ENCODE measurements at regions not wholly inside any gene's neighbourhood (a gene's known extent, or its start where the extent isn't known, plus 50 kb on each side); places are given as distances from the start of the nearest gene placed in this dataset.

- H3K27ac Mint-ChIP-seq, result no peak overlapping the region
- no peaks in the 10 kb centered on the region for H3K9me3 Mint-ChIP-seq
- H3K36me3 Mint-ChIP-seq, result no peaks in the 10 kb centered on the region
- no peak for ATAC-seq
- H3K27me3 Mint-ChIP-seq, result peaks cover 20% of the 10 kb centered on the region
- no peak overlapping the region for H3K4me3 Mint-ChIP-seq
- peaks cover 14% of the 10 kb centered on the region for H3K4me1 Mint-ChIP-seq
Measured at GRCh38 chr15:69802432-69802831, 295.3 kb downstream of the TLE3 start.

DNA sequence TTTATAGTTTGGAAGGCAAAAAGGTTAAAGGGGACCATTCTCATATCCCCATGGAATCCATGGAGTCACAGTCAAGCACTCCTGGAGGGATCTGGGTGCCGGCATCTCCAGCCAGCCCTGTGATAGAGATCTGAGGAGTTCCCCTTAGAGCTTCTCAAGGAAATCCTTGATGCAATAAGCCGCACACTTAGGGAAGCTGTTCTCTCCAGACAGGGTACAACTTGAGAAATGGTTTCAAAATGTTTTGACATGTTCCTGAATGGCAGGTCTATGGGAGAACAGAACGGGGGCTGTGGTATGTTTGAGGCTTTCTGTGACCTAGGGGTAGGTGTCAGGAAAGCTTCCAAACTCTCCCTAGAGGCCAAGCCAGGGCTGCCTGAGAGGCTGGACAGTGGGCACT is 292.9 kb downstream of the TLE3 start:
- peaks cover 20% of the 10 kb centered on the region for H3K27me3 Mint-ChIP-seq
- H3K36me3 Mint-ChIP-seq, result no peaks in the 10 kb centered on the region
- H3K4me3 Mint-ChIP-seq, result no peak overlapping the region
- peaks cover 14% of the 10 kb centered on the region for H3K4me1 Mint-ChIP-seq
- no peak for ATAC-seq
- no peaks in the 10 kb centered on the region for H3K9me3 Mint-ChIP-seq
- H3K27ac Mint-ChIP-seq, result no peak overlapping the region

GRCh38 chr15:69805248-69805953 is 292.3 kb downstream of the TLE3 start:
- Mint-ChIP-seq H3K36me3 (no peaks in the 10 kb centered on the region), H3K27me3 (peaks cover 20% of the 10 kb centered on the region), H3K4me3 (no peak overlapping the region), H3K9me3 (no peaks in the 10 kb centered on the region), H3K27ac (no peak overlapping the region), H3K4me1 (peaks cover 14% of the 10 kb centered on the region)
- no peak for ATAC-seq

DNA sequence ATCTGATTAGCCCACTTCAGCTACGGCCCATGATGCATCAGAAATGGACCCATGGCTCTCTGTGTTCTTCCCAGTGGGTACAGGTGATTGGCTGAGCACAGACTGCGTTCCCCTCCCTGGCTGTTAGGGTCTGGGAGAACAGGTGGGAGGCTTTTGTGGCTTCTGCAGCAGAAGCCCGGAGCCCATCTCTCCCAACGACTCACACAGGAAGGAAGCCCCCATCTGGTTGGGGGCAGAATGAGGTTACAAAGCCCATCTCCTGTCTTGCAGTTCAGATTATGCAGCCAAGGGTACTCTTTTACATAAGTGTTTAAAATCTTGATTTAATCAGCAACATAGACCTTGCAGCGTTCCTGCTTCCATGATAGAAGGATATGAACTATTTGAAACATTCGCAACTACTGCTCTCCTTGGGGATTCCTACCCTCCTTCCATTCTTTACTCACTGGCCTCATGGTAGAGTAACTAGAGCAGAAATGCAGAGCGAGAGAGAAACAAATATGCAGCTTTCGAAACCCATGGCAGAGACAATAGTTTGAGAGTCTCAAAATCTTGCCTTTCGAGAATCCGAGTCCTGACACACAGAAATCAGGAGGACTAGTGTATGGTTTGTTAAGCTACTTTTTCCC is 291.3 kb downstream of the TLE3 start:
- Mint-ChIP-seq H3K36me3 (no peaks in the 10 kb centered on the region), H3K4me1 (peaks cover 14% of the 10 kb centered on the region), H3K4me3 (no peak overlapping the region), H3K27ac (no peak overlapping the region), H3K9me3 (no peaks in the 10 kb centered on the region), H3K27me3 (peaks cover 20% of the 10 kb centered on the region)
- ATAC-seq, result no peak

- H3K27me3 Mint-ChIP-seq, result peaks cover 20% of the 10 kb centered on the region
- H3K4me1 Mint-ChIP-seq, result peaks cover 14% of the 10 kb centered on the region
- no peaks in the 10 kb centered on the region for H3K36me3 Mint-ChIP-seq
- no peak overlapping the region for H3K27ac Mint-ChIP-seq
- H3K9me3 Mint-ChIP-seq, result no peaks in the 10 kb centered on the region
- H3K4me3 Mint-ChIP-seq, result no peak overlapping the region
- no peak for ATAC-seq
Measured at GRCh38 chr15:69807721-69808120, 290.0 kb downstream of the TLE3 start.

DNA sequence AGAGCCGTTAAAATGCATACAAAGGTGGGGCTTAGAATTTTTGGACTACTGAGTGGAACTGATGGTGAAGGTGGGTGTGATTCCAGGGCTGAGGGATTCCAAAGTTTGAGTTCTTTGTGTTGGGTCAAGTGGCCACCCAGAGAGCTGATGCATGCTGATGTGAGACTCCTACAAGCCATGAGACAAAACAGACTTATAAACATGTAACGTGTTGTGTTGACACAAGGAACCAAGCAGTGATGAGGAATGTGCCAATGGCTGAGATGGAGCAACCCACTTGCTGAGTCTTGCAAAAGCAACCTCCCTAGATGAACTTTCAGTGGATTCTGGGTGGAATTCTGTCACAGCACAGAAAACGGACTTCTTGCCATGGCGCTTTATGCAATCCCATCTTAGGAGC is 289.0 kb downstream of the TLE3 start:
- Mint-ChIP-seq H3K36me3 (no peaks in the 10 kb centered on the region), H3K27ac (no peak overlapping the region), H3K4me3 (no peak overlapping the region), H3K4me1 (peaks cover 14% of the 10 kb centered on the region), H3K27me3 (peaks cover 27% of the 10 kb centered on the region), H3K9me3 (no peaks in the 10 kb centered on the region)
- no peak for ATAC-seq

DNA sequence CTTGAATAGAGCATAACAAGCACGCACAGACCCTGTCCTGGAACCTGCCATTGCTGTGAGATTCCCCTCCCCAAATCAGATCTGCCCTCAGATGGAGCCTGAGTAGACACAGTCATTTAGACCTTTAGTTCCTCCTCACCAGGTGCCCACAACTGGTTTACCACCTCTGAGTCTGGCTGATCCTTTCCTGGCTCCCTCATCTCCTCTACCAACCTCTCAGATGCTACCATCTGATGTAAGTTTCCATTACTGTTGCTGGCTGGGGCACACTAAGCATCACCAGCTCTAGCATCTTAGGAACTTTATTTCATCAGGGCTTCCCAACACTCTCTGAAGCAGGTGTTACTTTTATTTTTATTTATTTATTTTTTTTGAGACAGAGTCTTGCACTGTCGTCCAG is 288.3 kb downstream of the TLE3 start:
- no peak for ATAC-seq
- Mint-ChIP-seq H3K9me3 (no peaks in the 10 kb centered on the region), H3K4me1 (peaks cover 14% of the 10 kb centered on the region), H3K27ac (no peak overlapping the region), H3K27me3 (peaks cover 29% of the 10 kb centered on the region), H3K4me3 (no peak overlapping the region), H3K36me3 (no peaks in the 10 kb centered on the region)

DNA sequence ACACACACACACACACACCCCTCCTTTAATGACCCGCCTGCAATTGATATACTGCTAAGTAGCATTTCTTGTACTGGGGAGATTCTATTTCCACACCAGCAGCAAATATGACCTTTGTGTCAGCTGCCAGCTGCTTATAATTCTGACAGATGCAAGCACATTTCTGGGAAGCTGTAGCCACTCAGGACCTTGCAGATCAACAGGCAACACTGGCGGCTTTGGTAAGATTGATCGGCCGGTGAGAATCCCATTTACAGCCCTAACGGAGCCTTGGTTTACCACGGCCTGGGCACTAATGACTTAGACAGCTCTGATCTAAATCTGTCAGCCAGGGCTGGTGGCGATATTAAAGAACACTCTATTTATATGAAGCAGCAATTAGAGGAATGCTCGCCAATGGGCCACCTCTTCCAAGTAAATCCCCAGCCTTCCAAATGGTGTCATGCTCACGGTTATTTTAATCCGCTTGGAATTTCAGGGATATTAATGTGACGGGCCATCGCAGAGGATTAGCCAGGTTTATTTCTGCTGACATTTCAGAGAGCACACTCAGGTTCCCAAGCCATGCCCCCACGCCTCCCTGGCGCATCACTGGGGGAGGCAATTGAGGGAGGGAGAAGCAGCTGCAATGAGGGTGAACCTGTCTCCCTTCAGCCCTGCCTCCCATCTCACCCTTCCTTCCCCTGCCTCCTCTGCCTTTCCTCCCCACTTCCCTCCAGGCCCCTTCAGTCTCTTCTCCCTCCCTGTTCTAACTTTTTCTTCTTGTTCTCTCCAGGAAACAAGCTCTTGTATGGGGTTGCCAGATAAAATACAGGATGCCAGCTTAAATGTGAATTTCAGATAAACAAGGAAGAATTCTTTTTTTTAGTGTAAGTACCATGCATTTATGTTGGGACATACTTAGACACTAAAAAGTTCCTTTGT is 287.0 kb downstream of the TLE3 start:
- Mint-ChIP-seq H3K27ac (no peak overlapping the region), H3K9me3 (no peaks in the 10 kb centered on the region), H3K4me1 (peaks cover 14% of the 10 kb centered on the region), H3K27me3 (peaks cover 34% of the 10 kb centered on the region), H3K4me3 (no peak overlapping the region), H3K36me3 (no peaks in the 10 kb centered on the region)
- ATAC-seq, result no peak

DNA sequence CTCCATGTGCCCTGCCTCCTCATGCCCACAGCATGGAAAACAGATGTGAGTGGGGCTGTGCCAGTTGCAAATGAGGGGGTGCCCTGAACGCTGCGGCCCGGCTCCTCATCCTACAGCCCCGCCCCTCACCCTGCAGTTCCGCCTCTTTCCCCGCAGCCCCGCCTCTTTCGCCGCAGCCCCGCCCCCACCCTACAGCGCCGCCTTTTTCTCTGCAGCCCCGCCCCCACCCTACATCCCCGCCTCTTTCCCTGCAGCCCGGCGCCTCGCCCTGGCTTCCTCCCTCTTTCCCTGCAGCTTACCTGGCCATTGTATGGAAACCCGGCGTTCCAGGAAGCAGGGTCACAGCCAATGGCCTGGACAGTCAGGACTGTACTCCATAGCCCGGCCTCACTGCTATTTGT is 284.9 kb downstream of the TLE3 start:
- H3K4me1 Mint-ChIP-seq, result peaks cover 5% of the 10 kb centered on the region
- H3K36me3 Mint-ChIP-seq, result no peaks in the 10 kb centered on the region
- H3K4me3 Mint-ChIP-seq, result no peak overlapping the region
- H3K27me3 Mint-ChIP-seq, result peaks cover 17% of the 10 kb centered on the region
- H3K9me3 Mint-ChIP-seq, result no peaks in the 10 kb centered on the region
- H3K27ac Mint-ChIP-seq, result no peak overlapping the region
- no peak for ATAC-seq

DNA sequence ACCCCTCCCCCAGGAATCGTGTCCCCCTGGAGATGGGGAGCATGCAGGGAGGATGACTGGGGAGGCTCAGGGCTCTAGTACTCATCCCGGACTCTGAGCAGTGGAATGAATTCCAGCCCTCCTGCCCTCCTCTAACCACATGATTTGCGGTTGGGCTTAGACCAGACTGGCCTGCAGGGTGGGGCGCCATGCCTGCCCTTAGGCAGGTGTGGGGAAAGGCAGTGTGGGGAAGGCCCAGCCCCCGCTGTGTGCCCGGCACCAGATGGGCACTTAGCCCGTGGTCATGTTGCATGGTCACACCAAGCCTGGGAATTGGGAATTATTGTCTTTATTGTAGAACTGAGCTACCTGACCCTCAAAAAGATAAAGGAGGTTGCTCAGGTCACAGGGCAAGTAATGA is 283.8 kb downstream of the TLE3 start:
- Mint-ChIP-seq H3K4me3 (no peak overlapping the region), H3K9me3 (no peaks in the 10 kb centered on the region), H3K36me3 (no peaks in the 10 kb centered on the region), H3K4me1 (peaks cover 5% of the 10 kb centered on the region), H3K27ac (no peak overlapping the region), H3K27me3 (peaks cover 17% of the 10 kb centered on the region)
- no peak for ATAC-seq

DNA sequence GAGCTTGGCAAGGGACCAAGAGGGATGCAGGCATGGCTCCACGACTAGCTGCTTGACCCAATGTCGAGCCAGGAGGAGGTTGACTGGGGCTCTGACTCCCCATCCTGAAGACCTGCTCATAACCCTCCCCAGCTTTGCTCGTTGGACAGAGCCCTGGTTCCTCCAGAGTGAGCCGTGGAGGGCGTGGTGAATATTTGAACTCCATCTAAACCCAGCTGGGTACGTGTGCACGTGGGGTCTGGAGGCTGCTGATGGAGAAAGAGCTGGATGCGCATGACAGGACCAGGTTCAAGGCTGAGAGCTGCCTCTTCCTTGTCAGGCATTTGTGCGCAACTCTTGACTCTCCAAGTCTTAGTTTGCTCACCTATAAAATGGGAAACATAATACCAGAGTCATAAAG is 282.8 kb downstream of the TLE3 start:
- H3K27ac Mint-ChIP-seq, result no peak overlapping the region
- H3K9me3 Mint-ChIP-seq, result no peaks in the 10 kb centered on the region
- ATAC-seq, result no peak
- H3K27me3 Mint-ChIP-seq, result peaks cover 17% of the 10 kb centered on the region
- no peak overlapping the region for H3K4me3 Mint-ChIP-seq
- no peaks in the 10 kb centered on the region for H3K36me3 Mint-ChIP-seq
- H3K4me1 Mint-ChIP-seq, result peaks cover 5% of the 10 kb centered on the region

- H3K9me3 Mint-ChIP-seq, result no peaks in the 10 kb centered on the region
- peaks cover 5% of the 10 kb centered on the region for H3K4me1 Mint-ChIP-seq
- H3K27ac Mint-ChIP-seq, result no peak overlapping the region
- H3K36me3 Mint-ChIP-seq, result no peaks in the 10 kb centered on the region
- no peak for ATAC-seq
- peaks cover 17% of the 10 kb centered on the region for H3K27me3 Mint-ChIP-seq
- no peak overlapping the region for H3K4me3 Mint-ChIP-seq
Measured at GRCh38 chr15:69815793-69816192, 281.9 kb downstream of the TLE3 start.

DNA sequence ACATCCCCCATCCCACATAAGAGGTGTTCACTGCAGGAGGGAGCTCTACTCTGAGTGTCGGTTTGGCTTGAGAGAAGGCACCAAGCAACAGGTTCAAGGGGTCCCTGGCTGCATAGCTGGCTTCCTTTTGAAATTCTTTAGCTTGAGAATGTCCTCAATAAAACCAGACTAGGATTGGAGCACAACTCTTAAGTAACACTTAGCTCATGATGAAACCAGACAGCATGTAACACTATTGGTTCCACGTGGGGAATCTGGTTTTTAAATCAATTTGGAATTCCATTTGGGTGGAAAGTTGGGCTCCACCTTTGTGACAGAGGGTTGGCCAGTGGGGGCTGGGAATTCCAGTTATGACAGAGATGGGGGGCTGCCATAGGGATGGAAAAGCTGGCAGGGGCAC is 281.2 kb downstream of the TLE3 start:
- H3K4me3 Mint-ChIP-seq, result no peak overlapping the region
- no peaks in the 10 kb centered on the region for H3K9me3 Mint-ChIP-seq
- peaks cover 17% of the 10 kb centered on the region for H3K27me3 Mint-ChIP-seq
- ATAC-seq, result no peak
- H3K27ac Mint-ChIP-seq, result no peak overlapping the region
- peaks cover 5% of the 10 kb centered on the region for H3K4me1 Mint-ChIP-seq
- no peaks in the 10 kb centered on the region for H3K36me3 Mint-ChIP-seq

GRCh38 chr15:69818529-69818928 is 279.2 kb downstream of the TLE3 start:
- Mint-ChIP-seq H3K27ac (no peak overlapping the region), H3K4me1 (peaks cover 5% of the 10 kb centered on the region), H3K36me3 (no peaks in the 10 kb centered on the region), H3K9me3 (no peaks in the 10 kb centered on the region), H3K4me3 (no peak overlapping the region), H3K27me3 (peaks cover 11% of the 10 kb centered on the region)
- no peak for ATAC-seq

GRCh38 chr15:69819371-69819770 is 278.3 kb downstream of the TLE3 start:
- ATAC-seq, result no peak
- Mint-ChIP-seq H3K27ac (no peak overlapping the region), H3K36me3 (no peaks in the 10 kb centered on the region), H3K27me3 (peaks cover 8% of the 10 kb centered on the region), H3K4me3 (no peak overlapping the region), H3K9me3 (no peaks in the 10 kb centered on the region), H3K4me1 (peaks cover 5% of the 10 kb centered on the region)

Data from stimulated activated memory B cell treated with anti-CD40 and anti-IgM and Interleukin-4, amounts not matched to agents 10 μg/mL and 1 μg/mL and 100 μg/mL, for 72 hours (primary cell).